Loucy (cell line): ENCODE measurements at regions not wholly inside any gene's neighbourhood (a gene's known extent, or its start where the extent isn't known, plus 50 kb on each side); places are given as distances from the start of the nearest gene placed in this dataset.

Source experiments
- CTCF ChIP-seq: fragments of 200-600 bp; sonication (generic); conservative IDR thresholded peaks from 2 replicates; pipeline ENCODE4 v1.5.1; 2014; ENCODE audit warnings: mild to moderate bottlenecking, antibody characterized with exemption, low read length
- EZH2phosphoT487 ChIP-seq: fragments of 200-600 bp; IDR thresholded peaks from 2 replicates; pipeline ENCODE4 v1.6.1; 2018; ENCODE audit warnings: antibody characterized with exemption, mild to moderate bottlenecking, moderate library complexity, borderline replicate concordance

- TF ChIP-seq CTCF, result no peak
- TF ChIP-seq EZH2phosphoT487, result no peak
Measured at GRCh38 chr18:27527856-27528255, 342.7 kb upstream of the CHST9 start.
